ENCODE measurements at regions not wholly inside any gene's neighbourhood (a gene's known extent, or its start where the extent isn't known, plus 50 kb on each side); places are given as distances from the start of the nearest gene placed in this dataset.

GRCh38 chr17:72318131-72318530 is 197.3 kb downstream of the SOX9 start:
- DNase-seq (ENCODE audit: low spot score in 2 of 2) = no peak
- no peak for ATAC-seq (replicated peaks; ENCODE audit: extremely low read depth, poor library complexity, severe bottlenecking)
- Mint-ChIP-seq H3K9me3 (peaks cover 5% of the 10 kb centered on the region), H3K36me3 (ENCODE audit: insufficient read depth) (no peaks in the 10 kb centered on the region), H3K27ac (ENCODE audit: low read depth) (no peak overlapping the region), H3K4me3 (no peak overlapping the region), H3K4me1 (no peaks in the 10 kb centered on the region), H3K27me3 (peaks cover 7% of the 10 kb centered on the region)

DNA sequence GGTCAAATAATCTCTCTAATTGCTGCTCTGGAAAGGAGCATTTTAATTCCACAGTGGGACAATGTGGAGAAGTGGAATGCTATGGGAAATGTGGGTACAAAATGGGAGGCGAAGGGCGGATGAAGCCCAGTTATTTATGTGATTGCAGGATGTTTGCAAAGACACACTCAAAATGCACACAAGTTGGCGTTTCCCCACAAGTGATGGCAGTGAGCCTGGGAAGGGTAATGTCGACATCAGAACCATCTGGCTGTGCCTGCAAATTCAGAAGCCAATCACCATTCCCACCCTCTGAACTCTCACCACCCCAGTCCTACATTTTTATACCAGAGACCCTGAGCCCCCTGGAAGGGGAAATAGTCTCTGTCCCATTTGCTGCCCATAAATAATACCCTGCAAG is 201.1 kb downstream of the SOX9 start:
- peaks cover 7% of the 10 kb centered on the region for H3K27me3 Mint-ChIP-seq
- no peak overlapping the region for H3K27ac Mint-ChIP-seq (ENCODE audit: low read depth)
- no peak for DNase-seq (ENCODE audit: low spot score in 2 of 2)
- no peaks in the 10 kb centered on the region for H3K4me1 Mint-ChIP-seq
- peaks cover 5% of the 10 kb centered on the region for H3K9me3 Mint-ChIP-seq
- ATAC-seq (replicated peaks; ENCODE audit: extremely low read depth, poor library complexity, severe bottlenecking) = no peak
- no peak overlapping the region for H3K4me3 Mint-ChIP-seq
- no peaks in the 10 kb centered on the region for H3K36me3 Mint-ChIP-seq (ENCODE audit: insufficient read depth)

DNA sequence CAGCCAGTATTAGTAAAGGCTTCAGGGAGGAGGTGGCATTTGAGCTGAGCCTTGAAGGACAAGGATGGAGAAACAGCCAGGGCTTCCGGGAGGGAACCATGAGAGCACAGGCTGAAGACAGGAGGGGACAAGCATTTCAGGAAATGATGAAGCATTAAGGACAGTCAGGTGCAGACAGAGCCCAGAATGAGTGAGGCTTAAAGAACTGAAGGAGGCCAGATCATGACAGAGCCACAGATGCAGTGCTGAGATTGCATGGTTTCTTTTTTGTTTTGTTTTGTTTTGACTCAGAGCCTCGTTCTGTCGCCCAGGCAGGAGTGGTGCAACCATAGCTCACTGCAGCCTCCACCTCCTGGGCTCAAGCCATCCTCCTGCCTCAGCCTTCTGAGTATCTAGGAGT is 211.5 kb downstream of the SOX9 start:
- H3K27me3 Mint-ChIP-seq = no peaks in the 10 kb centered on the region
- ATAC-seq (replicated peaks; ENCODE audit: extremely low read depth, poor library complexity, severe bottlenecking) (no peak), DNase-seq (ENCODE audit: low spot score in 2 of 2) (no peak)
- no peak overlapping the region for H3K4me3 Mint-ChIP-seq
- H3K36me3 Mint-ChIP-seq (ENCODE audit: insufficient read depth) = no peaks in the 10 kb centered on the region
- no peaks in the 10 kb centered on the region for H3K4me1 Mint-ChIP-seq
- no peak overlapping the region for H3K27ac Mint-ChIP-seq (ENCODE audit: low read depth)
- H3K9me3 Mint-ChIP-seq = no peaks in the 10 kb centered on the region

DNA sequence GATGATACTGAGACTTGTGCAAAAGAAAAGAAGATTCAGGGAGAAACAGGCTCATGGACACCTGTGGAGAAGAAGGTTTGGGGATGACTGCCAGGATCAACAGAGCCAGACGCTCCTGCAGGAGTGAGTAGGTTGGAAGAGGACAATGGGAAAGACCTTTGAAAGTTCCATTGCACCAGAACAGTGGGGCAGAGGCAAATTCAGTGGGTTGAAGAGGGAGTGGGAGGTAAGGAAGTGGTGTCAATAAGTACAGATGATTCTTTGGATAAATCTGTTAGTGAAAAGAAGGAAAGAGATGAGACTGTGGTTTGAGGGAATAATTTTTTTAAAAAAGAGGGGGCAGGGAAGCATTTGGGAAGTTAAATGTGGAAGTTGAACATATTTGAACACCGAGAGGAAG is 212.8 kb downstream of the SOX9 start:
- no peaks in the 10 kb centered on the region for H3K4me1 Mint-ChIP-seq
- no peaks in the 10 kb centered on the region for H3K36me3 Mint-ChIP-seq (ENCODE audit: insufficient read depth)
- no peak overlapping the region for H3K27ac Mint-ChIP-seq (ENCODE audit: low read depth)
- no peak overlapping the region for H3K4me3 Mint-ChIP-seq
- DNase-seq (ENCODE audit: low spot score in 2 of 2) (no peak), ATAC-seq (replicated peaks; ENCODE audit: extremely low read depth, poor library complexity, severe bottlenecking) (no peak)
- peaks cover 5% of the 10 kb centered on the region for H3K9me3 Mint-ChIP-seq
- H3K27me3 Mint-ChIP-seq = no peaks in the 10 kb centered on the region

DNA sequence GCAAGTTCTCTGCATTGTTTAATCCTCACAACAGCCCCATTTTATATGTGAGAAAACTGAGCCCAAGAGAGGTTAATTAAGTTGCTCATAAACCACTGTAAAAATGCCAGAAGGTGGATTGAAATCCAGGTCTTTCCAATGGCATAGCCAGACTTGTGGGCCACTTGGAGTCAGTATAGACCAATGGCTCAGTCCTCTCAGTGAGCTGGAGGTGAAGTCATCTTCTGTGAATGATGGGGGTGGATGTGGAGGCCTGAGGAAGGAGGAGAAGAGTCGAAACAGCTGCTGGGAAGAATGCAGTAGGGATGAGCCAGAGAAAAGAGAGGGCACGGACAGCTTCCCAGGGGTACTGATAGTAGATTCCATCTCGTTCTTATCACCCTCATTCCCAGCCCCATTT is 213.4 kb downstream of the SOX9 start:
- H3K27me3 Mint-ChIP-seq = no peaks in the 10 kb centered on the region
- no peaks in the 10 kb centered on the region for H3K36me3 Mint-ChIP-seq (ENCODE audit: insufficient read depth)
- DNase-seq (ENCODE audit: low spot score in 2 of 2) = no peak
- no peaks in the 10 kb centered on the region for H3K4me1 Mint-ChIP-seq
- H3K9me3 Mint-ChIP-seq = peaks cover 5% of the 10 kb centered on the region
- H3K27ac Mint-ChIP-seq (ENCODE audit: low read depth) = no peak overlapping the region
- ATAC-seq (replicated peaks; ENCODE audit: extremely low read depth, poor library complexity, severe bottlenecking) = no peak
- no peak overlapping the region for H3K4me3 Mint-ChIP-seq

DNA sequence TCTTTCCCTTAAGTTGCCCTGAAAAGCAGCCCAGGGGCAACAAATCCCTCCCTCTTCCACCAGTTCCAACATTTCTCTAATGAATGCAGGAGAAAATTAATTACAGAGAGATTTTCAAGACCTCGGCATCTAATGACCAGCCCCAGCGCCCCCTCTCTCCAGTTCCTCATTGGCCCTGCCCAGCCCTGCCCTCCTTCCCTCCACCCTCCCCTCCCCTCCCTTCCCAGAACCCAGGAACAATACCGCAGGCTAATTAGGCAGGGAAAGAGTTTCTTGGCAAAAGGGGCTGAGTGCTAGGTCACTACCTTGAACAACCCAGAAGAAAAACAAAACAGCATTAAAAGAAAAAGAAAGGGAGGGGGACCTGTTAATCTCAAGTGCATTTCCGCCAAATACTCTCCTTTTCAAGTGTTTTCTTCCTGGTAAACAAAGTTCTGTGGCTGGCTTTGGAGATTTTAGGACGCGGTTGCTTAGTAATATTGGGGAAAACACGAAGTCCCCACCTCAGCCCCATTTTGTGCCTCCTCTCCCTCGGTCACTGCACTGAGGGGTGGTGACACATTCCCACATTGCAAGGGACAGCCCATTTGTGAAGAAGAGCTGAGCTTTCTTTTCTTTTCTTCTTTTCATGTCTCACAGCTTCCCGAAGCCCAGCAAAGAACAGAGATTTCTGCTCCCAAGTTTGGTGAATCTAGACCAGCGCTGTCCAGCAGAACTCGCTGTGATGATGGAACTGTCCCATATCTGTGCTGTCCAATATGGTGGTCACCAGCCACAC is 215.4 kb downstream of the SOX9 start:
- peaks cover 5% of the 10 kb centered on the region for H3K9me3 Mint-ChIP-seq
- H3K4me1 Mint-ChIP-seq = no peaks in the 10 kb centered on the region
- H3K27me3 Mint-ChIP-seq = no peaks in the 10 kb centered on the region
- ATAC-seq (replicated peaks; ENCODE audit: extremely low read depth, poor library complexity, severe bottlenecking) (no peak), DNase-seq (ENCODE audit: low spot score in 2 of 2) (no peak)
- no peak overlapping the region for H3K27ac Mint-ChIP-seq (ENCODE audit: low read depth)
- no peaks in the 10 kb centered on the region for H3K36me3 Mint-ChIP-seq (ENCODE audit: insufficient read depth)
- no peak overlapping the region for H3K4me3 Mint-ChIP-seq

GRCh38 chr17:72336804-72337070 is 215.9 kb downstream of the SOX9 start:
- Mint-ChIP-seq H3K36me3 (ENCODE audit: insufficient read depth) (no peaks in the 10 kb centered on the region), H3K4me3 (no peak overlapping the region), H3K27me3 (no peaks in the 10 kb centered on the region), H3K9me3 (peaks cover 5% of the 10 kb centered on the region), H3K4me1 (no peaks in the 10 kb centered on the region), H3K27ac (ENCODE audit: low read depth) (no peak overlapping the region)
- DNase-seq (ENCODE audit: low spot score in 2 of 2) = no peak
- no peak for ATAC-seq (replicated peaks; ENCODE audit: extremely low read depth, poor library complexity, severe bottlenecking)

DNA sequence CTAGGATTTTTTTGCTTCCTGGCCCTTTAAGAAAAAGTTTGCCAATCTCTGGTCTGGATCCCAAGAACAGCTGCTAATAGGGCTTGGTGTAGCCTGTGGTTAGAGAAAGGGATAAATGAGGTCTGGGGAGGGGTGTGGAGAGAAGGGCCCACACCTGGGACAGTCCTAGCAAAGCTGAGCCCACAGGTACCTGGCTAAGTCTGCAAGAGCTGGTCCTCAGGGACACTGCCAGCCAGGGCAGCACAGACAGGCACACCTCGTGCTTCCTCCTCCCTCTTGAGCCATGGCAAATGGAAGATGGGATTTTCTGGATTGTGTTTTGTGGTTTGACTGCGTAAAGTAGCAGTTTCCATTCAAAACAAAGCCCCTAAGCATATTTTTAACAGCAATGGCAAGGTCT is 217.5 kb downstream of the SOX9 start:
- no peak overlapping the region for H3K4me3 Mint-ChIP-seq
- H3K36me3 Mint-ChIP-seq (ENCODE audit: insufficient read depth) = no peaks in the 10 kb centered on the region
- H3K9me3 Mint-ChIP-seq = peaks cover 5% of the 10 kb centered on the region
- no peaks in the 10 kb centered on the region for H3K4me1 Mint-ChIP-seq
- no peaks in the 10 kb centered on the region for H3K27me3 Mint-ChIP-seq
- ATAC-seq (replicated peaks; ENCODE audit: extremely low read depth, poor library complexity, severe bottlenecking) (no peak), DNase-seq (ENCODE audit: low spot score in 2 of 2) (no peak)
- H3K27ac Mint-ChIP-seq (ENCODE audit: low read depth) = no peak overlapping the region

DNA sequence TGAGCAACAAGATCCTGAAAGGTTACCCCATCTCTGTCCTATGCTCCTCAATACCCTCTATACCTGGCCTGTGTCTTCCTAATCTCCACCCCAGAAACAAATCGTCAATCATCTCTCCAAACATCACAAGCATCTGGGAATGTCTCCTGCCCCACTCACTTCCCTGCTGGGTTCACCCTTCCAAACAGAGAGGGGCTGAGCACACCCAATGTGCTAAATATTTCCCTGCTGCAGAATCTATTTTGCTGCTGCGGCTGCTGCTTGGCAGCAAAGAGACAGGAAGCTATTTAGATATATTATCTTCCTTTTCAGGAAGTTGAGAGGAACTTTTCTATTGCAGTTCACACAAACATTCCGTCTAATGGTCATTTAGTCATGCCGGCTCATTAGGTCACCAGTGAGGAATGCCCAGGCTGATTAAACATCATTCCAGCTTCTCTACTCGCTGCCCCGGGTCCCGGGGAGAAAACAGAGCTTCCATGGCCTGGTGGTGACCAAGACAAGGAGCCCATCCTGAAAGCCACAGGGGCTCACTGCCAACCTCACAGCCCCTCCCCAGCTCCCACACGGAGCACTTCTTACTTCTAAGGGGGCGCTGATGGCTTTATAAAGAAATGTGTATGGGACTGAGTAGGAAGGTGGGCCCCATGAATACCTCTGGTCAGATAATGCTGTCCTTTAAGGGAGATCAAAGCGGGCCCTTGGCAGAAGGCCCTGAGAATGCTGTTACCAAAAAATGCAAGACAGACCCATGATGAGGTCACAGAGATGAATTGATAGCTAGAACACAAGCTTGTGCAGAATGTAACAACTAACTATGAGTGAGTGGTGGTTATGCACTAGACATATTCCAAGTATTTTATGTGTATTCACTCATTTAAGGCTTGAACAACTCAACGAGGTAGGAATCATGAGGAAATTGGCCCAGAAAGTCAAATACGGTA is 218.3 kb downstream of the SOX9 start:
- Mint-ChIP-seq H3K27me3 (no peaks in the 10 kb centered on the region), H3K36me3 (ENCODE audit: insufficient read depth) (no peaks in the 10 kb centered on the region), H3K27ac (ENCODE audit: low read depth) (no peak overlapping the region), H3K4me3 (no peak overlapping the region), H3K4me1 (no peaks in the 10 kb centered on the region), H3K9me3 (peaks cover 5% of the 10 kb centered on the region)
- DNase-seq (ENCODE audit: low spot score in 2 of 2) (no peak), ATAC-seq (replicated peaks; ENCODE audit: extremely low read depth, poor library complexity, severe bottlenecking) (no peak)

GRCh38 chr17:72340836-72341235 is 220.0 kb downstream of the SOX9 start:
- Mint-ChIP-seq H3K4me1 (no peaks in the 10 kb centered on the region), H3K4me3 (no peak overlapping the region), H3K9me3 (peaks cover 12% of the 10 kb centered on the region), H3K27me3 (no peaks in the 10 kb centered on the region), H3K27ac (ENCODE audit: low read depth) (no peak overlapping the region), H3K36me3 (ENCODE audit: insufficient read depth) (no peaks in the 10 kb centered on the region)
- ATAC-seq (replicated peaks; ENCODE audit: extremely low read depth, poor library complexity, severe bottlenecking) (no peak), DNase-seq (ENCODE audit: low spot score in 2 of 2) (no peak)

DNA sequence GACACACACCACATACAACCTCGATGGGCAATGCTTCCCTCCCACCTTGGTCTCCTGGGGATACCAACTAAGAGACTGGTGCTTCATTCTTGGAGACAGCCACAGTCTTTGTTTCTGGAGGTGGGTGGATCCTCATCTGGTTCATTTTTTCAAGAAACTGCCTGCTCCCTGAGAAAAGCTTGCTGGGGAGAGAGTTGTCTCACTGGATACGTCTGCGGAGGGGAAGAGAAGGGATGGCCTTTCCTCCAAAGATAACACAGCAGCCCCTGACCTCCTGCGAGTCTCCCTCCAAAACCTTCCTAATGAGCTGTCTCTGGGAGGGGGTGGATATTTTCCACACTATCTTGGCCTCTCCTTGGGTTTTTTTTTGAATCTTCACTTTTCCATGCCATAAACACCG is 221.2 kb downstream of the SOX9 start:
- ATAC-seq (replicated peaks; ENCODE audit: extremely low read depth, poor library complexity, severe bottlenecking) = no peak
- no peaks in the 10 kb centered on the region for H3K36me3 Mint-ChIP-seq (ENCODE audit: insufficient read depth)
- no peaks in the 10 kb centered on the region for H3K27me3 Mint-ChIP-seq
- H3K4me1 Mint-ChIP-seq = no peaks in the 10 kb centered on the region
- H3K9me3 Mint-ChIP-seq = peaks cover 12% of the 10 kb centered on the region
- H3K27ac Mint-ChIP-seq (ENCODE audit: low read depth) = no peak overlapping the region
- no peak overlapping the region for H3K4me3 Mint-ChIP-seq
- DNase-seq (ENCODE audit: low spot score in 2 of 2) = no peak

DNA sequence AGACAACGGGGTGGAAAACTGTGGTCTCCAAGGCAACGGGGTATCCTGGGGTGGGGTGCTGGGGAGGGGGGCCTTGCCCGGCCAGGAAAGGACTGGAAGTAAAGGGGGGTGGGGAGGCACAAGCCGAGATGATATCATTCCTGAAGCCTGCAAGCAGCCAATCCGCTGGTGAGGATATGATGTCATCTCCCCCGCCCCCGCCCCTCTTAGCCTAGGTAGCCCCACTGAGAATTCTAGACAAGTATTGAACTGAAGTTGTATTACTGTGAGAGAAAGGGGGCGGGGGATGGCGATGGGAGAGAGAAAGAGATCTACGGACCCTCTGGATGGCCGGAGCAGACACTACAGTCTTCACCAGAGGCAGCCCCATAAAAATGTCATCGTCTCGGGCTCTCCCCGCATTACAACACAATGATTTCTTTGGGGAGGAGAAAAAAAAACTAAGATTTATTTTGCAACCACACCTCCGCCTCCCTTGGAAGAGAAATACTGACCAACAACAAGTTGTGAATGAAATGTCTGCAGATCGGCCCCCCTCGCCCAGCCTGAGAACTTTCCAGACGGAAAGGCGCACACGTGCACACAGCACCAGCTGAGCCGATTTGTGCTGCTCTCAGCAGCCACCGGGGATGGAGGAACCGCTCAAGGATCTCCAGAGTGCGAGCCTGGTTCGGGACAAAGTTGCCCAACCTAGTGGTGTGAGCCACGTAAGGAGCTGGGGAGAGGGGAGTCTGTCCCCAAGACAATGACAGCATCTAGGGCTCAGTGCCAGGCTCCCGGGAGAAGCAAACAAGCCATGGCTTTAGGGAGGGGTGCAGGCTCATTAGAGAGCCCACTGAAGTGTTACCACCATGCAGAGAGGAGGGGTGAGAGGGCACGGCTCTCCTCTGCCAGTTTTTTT is 222.1 kb downstream of the SOX9 start:
- Mint-ChIP-seq H3K4me1 (no peaks in the 10 kb centered on the region), H3K27ac (ENCODE audit: low read depth) (no peak overlapping the region)
- no peak for ATAC-seq (replicated peaks; ENCODE audit: extremely low read depth, poor library complexity, severe bottlenecking)

More for the DNA sequence above, 222.1 kb downstream of the SOX9 start:
- DNase-seq (ENCODE audit: low spot score in 2 of 2) = no peak
- no peak overlapping the region for H3K4me3 Mint-ChIP-seq
- peaks cover 8% of the 10 kb centered on the region for H3K9me3 Mint-ChIP-seq
- H3K36me3 Mint-ChIP-seq (ENCODE audit: insufficient read depth) = peaks cover 2% of the 10 kb centered on the region
- no peaks in the 10 kb centered on the region for H3K27me3 Mint-ChIP-seq

All from central memory CD8-positive, alpha-beta T cell (primary cell).